HFF-Myc (cell line): ENCODE measurements at regions not wholly inside any gene's neighbourhood (a gene's known extent, or its start where the extent isn't known, plus 50 kb on each side); places are given as distances from the start of the nearest gene placed in this dataset.
"Not testable (repeated sequence)": the region's sequence is repeated elsewhere in the genome, so short reads cannot be mapped to it uniquely, and the experiment has no call there.

ENCODE experiments used
- DNase-seq: peaks from one replicate; pipeline ENCODE4 v3.0.0-alpha.2; 2011; ENCODE audit warnings: low read depth; ENCODE audit errors: extremely low read depth
- H3K4me3 ChIP-seq: replicated peaks from 2 replicates; pipeline ENCODE4 v1.5.1; 2011; ENCODE audit warnings: low read depth, mild to moderate bottlenecking, control low read depth, low read length
- TF ChIP-seq, protein P1 (sequence below): IDR thresholded peaks from 2 replicates; pipeline ENCODE4 v1.5.1; 2012; ENCODE audit warnings: mild to moderate bottlenecking, low read depth, low read length, control low read depth; ENCODE audit errors: missing control alignments

DNA sequence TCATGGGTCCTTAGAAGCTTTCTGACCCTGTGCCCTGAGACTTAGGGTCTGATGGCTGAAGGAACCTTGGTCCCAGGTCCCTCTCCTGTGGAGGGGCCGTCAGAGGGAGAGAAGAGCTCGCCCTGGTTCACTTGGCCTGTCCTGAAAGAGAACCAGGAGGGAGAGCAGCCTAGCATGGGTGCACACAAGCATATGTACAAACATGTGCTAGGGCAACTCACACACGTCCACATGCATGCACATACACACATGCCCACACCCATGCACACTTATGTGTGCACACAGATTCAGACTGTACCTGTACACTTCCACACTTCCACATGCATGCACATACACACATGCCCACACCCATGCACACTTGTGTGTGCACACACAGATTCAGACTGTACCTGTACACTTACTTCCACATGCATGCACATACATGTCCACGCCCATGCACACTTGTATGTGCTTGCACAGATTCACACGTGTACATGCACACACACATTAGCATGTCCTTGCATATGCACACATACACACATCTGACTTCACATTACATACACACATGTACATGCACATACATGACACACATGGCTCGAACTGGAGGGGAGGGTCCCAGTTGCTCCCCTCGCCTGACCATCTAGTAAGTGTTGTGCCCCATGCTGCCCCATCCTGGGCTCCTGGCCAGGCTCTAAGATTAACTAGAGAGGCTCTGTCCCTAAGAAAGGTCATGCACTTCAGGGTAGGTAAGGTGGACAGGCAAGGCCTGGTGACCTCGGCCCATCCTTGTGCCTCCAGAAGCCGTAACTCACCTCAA is 122.0 kb downstream of the METRNL start:
- DNase-seq: no peak

DNA sequence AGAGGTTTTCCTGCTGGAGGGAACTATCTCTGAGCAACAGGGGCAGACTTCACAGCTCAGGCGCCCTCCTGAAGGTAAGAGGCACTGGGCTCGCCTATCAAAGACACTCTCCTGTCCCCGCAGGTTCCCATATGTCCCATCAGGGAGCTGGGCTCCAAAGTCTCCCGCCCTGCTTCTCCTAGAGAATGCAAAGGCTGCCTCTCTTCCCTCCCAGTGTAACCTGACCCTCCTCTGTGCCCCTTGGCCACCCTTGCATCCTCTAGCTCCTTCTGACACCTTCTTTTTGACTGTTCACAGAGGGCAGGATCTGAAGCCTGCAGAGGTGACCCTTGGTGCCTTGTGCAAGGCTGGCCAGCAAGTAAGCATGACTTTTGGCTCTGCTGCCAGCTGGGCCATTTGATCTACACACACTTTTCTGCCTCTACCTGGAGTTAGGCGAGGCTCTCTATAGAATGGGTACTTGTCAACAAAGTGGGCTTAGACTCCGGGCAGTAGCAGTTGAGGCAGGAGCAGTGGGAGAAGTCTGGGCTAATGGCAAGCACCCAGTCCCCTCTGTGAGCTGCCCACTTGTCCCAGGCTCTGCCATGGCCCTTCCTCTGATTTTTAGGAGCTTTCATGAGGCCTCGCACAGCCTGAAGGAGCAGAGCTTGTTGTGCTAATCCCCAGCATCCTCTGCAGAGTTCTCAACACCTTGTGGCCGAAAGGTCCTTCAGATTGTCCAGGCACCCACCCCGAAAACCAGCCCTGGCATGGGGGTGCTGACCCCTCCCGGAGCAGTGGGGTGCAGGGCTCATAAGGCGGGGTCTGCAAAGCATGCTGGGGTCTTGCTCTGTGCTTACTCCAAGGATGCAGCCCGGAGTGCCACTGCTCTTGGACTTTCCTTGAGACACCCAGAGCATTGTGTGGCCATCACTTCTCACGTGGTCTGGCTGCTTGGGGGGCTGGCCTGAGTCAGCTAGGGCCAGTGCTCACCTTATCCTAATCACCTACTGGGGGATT is 122.9 kb downstream of the METRNL start:
- no peak for DNase-seq
- no peak overlapping the region for H3K4me3 ChIP-seq
- TF ChIP-seq, protein P1, sequence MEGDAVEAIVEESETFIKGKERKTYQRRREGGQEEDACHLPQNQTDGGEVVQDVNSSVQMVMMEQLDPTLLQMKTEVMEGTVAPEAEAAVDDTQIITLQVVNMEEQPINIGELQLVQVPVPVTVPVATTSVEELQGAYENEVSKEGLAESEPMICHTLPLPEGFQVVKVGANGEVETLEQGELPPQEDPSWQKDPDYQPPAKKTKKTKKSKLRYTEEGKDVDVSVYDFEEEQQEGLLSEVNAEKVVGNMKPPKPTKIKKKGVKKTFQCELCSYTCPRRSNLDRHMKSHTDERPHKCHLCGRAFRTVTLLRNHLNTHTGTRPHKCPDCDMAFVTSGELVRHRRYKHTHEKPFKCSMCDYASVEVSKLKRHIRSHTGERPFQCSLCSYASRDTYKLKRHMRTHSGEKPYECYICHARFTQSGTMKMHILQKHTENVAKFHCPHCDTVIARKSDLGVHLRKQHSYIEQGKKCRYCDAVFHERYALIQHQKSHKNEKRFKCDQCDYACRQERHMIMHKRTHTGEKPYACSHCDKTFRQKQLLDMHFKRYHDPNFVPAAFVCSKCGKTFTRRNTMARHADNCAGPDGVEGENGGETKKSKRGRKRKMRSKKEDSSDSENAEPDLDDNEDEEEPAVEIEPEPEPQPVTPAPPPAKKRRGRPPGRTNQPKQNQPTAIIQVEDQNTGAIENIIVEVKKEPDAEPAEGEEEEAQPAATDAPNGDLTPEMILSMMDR: no peak

More for the DNA sequence above, 122.0 kb downstream of the METRNL start:
- TF ChIP-seq, protein P1: no peak
- no peak overlapping the region for H3K4me3 ChIP-seq

DNA sequence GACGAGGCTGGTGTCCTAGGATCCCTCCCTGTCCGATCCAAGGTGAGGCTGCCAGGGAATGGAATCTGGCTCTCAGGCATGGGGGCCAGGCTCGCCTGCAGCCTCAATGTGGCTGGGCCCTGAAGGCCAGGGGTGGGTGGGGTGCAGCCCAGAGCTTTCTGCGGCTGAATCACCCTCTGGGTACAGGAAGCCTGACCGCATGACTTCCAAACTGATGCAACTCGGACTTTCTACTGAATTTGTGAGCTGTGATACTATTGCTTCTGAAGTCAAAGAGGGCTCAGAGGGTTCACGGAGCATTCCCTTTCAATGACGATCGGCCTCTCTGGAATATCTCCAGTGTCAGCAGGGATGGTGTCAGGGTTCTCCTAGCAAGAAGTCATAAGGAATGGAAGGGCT is 123.7 kb downstream of the METRNL start:
- no peak overlapping the region for H3K4me3 ChIP-seq
- peak; percentile 60 for DNase-seq
- TF ChIP-seq, protein P1: no peak

DNA sequence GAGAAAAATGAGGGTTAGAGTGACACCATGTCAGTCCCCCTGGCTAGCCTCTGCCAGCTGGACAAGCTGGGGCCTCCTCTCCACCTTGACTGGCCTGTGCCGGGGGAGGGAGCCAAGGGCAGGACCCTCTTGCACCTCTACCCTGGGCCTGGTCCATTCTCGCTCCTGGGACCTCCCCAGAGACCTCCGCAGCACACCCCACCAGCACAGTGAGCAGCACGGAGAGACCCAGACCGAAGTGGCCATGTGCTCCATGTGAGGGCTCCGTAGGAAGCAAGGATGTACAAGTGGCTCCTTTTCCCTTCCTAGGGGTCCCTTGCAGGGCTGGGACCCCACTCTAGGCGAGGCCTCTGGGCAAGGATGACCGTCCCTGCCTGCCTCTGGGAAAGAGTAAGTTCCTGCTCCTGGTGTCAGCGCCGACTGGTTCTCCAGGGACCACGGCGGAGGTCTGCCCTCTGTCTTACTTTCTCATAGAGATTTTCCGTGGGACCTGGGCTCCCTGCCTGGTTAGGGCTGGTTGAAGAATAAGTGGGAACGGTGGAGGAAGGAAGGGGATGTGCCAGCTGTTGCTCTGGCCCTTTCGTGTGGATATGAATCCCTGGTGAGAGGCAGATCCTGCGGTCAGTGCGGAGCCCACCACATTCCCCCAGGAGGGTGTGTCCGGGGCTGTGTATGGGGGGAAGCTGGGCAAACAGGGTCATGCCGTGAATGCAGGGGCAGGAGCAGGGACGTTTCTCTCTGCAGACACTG is 124.2 kb downstream of the METRNL start:
- no peak for DNase-seq
- no peak overlapping the region for H3K4me3 ChIP-seq
- TF ChIP-seq, protein P1: no peak

DNA sequence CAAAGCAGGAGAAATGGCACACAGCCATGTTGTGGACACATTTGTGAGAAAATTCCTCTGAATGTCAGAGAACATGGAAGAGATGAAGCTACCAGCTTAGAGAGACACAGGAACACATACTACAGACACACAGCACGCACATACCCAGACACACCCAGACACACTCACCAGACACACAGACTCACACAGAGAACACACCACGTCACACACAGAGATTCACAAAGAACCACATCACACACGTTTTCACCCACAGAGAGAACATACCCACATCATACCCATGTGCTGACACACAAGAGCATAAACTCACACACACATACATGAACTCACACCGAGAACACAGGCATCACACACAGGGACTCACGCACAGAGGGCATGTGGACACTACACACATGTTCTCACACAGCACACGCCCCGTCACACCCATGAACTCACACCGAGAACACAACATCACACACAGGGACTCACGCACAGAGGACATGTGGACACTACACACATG is 124.9 kb downstream of the METRNL start:
- no peak overlapping the region for H3K4me3 ChIP-seq
- no peak for DNase-seq
- TF ChIP-seq, protein P1: no peak

DNA sequence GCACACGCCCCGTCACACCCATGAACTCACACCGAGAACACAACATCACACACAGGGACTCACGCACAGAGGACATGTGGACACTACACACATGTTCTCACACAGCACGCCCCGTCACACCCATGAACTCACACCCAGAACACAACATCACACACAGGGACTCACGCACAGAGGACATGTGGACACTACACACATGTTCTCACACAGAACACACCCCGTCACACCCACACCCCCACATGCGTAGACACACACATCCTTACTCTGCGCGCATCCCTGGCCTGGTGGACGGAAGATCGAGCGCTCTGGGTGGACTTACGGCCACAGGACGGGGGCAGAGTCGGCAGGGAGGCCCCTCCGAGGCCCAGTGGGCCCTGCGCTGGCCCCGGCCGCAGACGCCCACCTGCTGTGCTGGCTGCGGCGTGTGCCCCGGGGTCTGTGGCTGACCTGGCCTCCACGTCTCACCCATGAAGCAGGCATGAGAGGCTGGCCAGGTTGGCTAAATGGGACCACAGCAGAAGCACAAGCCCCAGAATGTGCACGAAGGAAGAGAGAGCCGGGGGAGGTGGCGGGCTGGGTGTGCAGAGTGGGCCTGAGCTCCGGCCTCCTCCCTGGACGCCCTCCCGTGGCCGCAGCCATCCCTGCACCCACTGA is 125.5 kb downstream of the METRNL start:
- DNase-seq, H3K4me3 ChIP-seq: not testable (repeated sequence)
